NCI-H2171 treated with DMSO at 0.1 percent for 48 hours (cell line): ENCODE measurements at regions not wholly inside any gene's neighbourhood (a gene's known extent, or its start where the extent isn't known, plus 50 kb on each side); places are given as distances from the start of the nearest gene placed in this dataset.
"Not testable (repeated sequence)": the region's sequence is repeated elsewhere in the genome, so short reads cannot be mapped to it uniquely, and the experiment has no call there.

Source experiments
- DNase-seq: peaks from one replicate; lab custom pipeline; 2025; lab: John Stamatoyannopoulos, UW

GRCh38 chr6:101013612-101014195 lies 132.6 kb upstream of the ASCC3 start:
- no peak for DNase-seq

- no peak for DNase-seq
Measured at GRCh38 chr6:101015541-101015940, 134.4 kb upstream of the ASCC3 start.

- no peak for DNase-seq
Measured at GRCh38 chr6:101016163-101016562, 135.0 kb upstream of the ASCC3 start.

- DNase-seq = no peak
Measured at GRCh38 chr6:101018157-101018556, 137.0 kb upstream of the ASCC3 start.

- DNase-seq = no peak
Measured at GRCh38 chr6:101021504-101021903, 140.4 kb upstream of the ASCC3 start.

GRCh38 chr6:101042966-101043365 lies 161.8 kb upstream of the ASCC3 start:
- no peak for DNase-seq

GRCh38 chr6:101058296-101058695 lies 177.2 kb upstream of the ASCC3 start:
- DNase-seq = no peak

GRCh38 chr6:101066481-101066880 lies 185.4 kb upstream of the ASCC3 start:
- DNase-seq = no peak

- no peak for DNase-seq
Measured at GRCh38 chr6:101069191-101069795, 188.2 kb upstream of the ASCC3 start.

- DNase-seq = no peak
Measured at GRCh38 chr6:101070044-101070608, 189.0 kb upstream of the ASCC3 start.

GRCh38 chr6:101077344-101077743 lies 196.2 kb upstream of the ASCC3 start:
- no peak for DNase-seq

GRCh38 chr6:101079696-101080270 lies 198.7 kb upstream of the ASCC3 start:
- no peak for DNase-seq

GRCh38 chr6:101080597-101080996 lies 199.5 kb upstream of the ASCC3 start:
- DNase-seq = no peak

- no peak for DNase-seq
Measured at GRCh38 chr6:101083533-101084175, 202.5 kb upstream of the ASCC3 start.

- no peak for DNase-seq
Measured at GRCh38 chr6:101085327-101085726, 204.2 kb upstream of the ASCC3 start.

- no peak for DNase-seq
Measured at GRCh38 chr6:101086473-101086872, 205.3 kb upstream of the ASCC3 start.

- no peak for DNase-seq
Measured at GRCh38 chr6:101088594-101088993, 207.5 kb upstream of the ASCC3 start.

- DNase-seq = no peak
Measured at GRCh38 chr6:101089640-101090039, 208.5 kb upstream of the ASCC3 start.

GRCh38 chr6:101090281-101090680 lies 209.2 kb upstream of the ASCC3 start:
- no peak for DNase-seq

- not testable (repeated sequence) for DNase-seq
Measured at GRCh38 chr6:101098605-101099004, 217.5 kb upstream of the ASCC3 start.

GRCh38 chr6:101102702-101103101 lies 221.6 kb upstream of the ASCC3 start:
- DNase-seq = no peak

GRCh38 chr6:101108286-101108685 lies 227.2 kb upstream of the ASCC3 start:
- DNase-seq = no peak

- no peak for DNase-seq
Measured at GRCh38 chr6:101110814-101111213, 229.7 kb upstream of the ASCC3 start.
